ENCODE measurements at regions not wholly inside any gene's neighbourhood (a gene's known extent, or its start where the extent isn't known, plus 50 kb on each side); places are given as distances from the start of the nearest gene placed in this dataset.

GRCh38 chr10:88169037-88169319, 305.6 kb downstream of the PTEN start:
- CTCF ChIA-PET: no interaction called here
- TF ChIP-seq, protein P1, sequence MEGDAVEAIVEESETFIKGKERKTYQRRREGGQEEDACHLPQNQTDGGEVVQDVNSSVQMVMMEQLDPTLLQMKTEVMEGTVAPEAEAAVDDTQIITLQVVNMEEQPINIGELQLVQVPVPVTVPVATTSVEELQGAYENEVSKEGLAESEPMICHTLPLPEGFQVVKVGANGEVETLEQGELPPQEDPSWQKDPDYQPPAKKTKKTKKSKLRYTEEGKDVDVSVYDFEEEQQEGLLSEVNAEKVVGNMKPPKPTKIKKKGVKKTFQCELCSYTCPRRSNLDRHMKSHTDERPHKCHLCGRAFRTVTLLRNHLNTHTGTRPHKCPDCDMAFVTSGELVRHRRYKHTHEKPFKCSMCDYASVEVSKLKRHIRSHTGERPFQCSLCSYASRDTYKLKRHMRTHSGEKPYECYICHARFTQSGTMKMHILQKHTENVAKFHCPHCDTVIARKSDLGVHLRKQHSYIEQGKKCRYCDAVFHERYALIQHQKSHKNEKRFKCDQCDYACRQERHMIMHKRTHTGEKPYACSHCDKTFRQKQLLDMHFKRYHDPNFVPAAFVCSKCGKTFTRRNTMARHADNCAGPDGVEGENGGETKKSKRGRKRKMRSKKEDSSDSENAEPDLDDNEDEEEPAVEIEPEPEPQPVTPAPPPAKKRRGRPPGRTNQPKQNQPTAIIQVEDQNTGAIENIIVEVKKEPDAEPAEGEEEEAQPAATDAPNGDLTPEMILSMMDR (IDR thresholded peaks at IDR 0.05): no peak
- H3K9me3 Mint-ChIP-seq: peaks cover 2% of the 10 kb centered on the region
- ATAC-seq (ENCODE audit: low read depth) (no peak), DNase-seq (no peak)
- intact Hi-C loops (cut with micrococcal nuclease): no loop called here
- H3K27me3 Mint-ChIP-seq: no peaks in the 10 kb centered on the region
- H3K4me1 Mint-ChIP-seq: peaks cover 8% of the 10 kb centered on the region
- no peak overlapping the region for H3K4me3 Mint-ChIP-seq
- no peaks in the 10 kb centered on the region for H3K36me3 Mint-ChIP-seq (ENCODE audit: low read depth)
- no peak overlapping the region for H3K27ac Mint-ChIP-seq
- POLR2A ChIA-PET: no interaction called here

- Mint-ChIP-seq H3K27me3 (no peaks in the 10 kb centered on the region), H3K36me3 (ENCODE audit: low read depth) (peaks cover 7% of the 10 kb centered on the region), H3K27ac (no peak overlapping the region), H3K9me3 (peaks cover 12% of the 10 kb centered on the region), H3K4me3 (no peak overlapping the region), H3K4me1 (peaks cover 8% of the 10 kb centered on the region)
- ATAC-seq (ENCODE audit: low read depth): no peak
- DNase-seq: no peak
- ChIA-PET POLR2A (no interaction called here), CTCF (no interaction called here)
- intact Hi-C loops (cut with micrococcal nuclease): loop anchor here (2.0 kb wide), 1 partner anchor 16 kb away; no protein-coding TSS in a partner anchor
- TF ChIP-seq, protein P1 (IDR thresholded peaks at IDR 0.05): no peak
Observed at GRCh38 chr10:88170628-88171027, 307.2 kb downstream of the PTEN start.

- ChIA-PET POLR2A (no interaction called here), CTCF (no interaction called here)
- Mint-ChIP-seq H3K27ac (no peak overlapping the region), H3K9me3 (peaks cover 15% of the 10 kb centered on the region), H3K27me3 (no peaks in the 10 kb centered on the region), H3K36me3 (ENCODE audit: low read depth) (peaks cover 7% of the 10 kb centered on the region), H3K4me1 (peaks cover 6% of the 10 kb centered on the region), H3K4me3 (no peak overlapping the region)
- intact Hi-C loops (cut with micrococcal nuclease): no loop called here
- ATAC-seq (ENCODE audit: low read depth) (no peak), DNase-seq (no peak)
- TF ChIP-seq, protein P1 (IDR thresholded peaks at IDR 0.05): no peak
Observed at GRCh38 chr10:88172159-88172558, 308.7 kb downstream of the PTEN start.

GRCh38 chr10:88174391-88174790, 311.0 kb downstream of the PTEN start:
- intact Hi-C loops (cut with micrococcal nuclease): no loop called here
- Mint-ChIP-seq H3K4me1 (peaks cover 6% of the 10 kb centered on the region), H3K27ac (no peak overlapping the region), H3K36me3 (ENCODE audit: low read depth) (peaks cover 7% of the 10 kb centered on the region), H3K4me3 (no peak overlapping the region), H3K27me3 (no peaks in the 10 kb centered on the region), H3K9me3 (peaks cover 18% of the 10 kb centered on the region)
- TF ChIP-seq, protein P1 (IDR thresholded peaks at IDR 0.05): no peak
- POLR2A ChIA-PET: no interaction called here
- ATAC-seq (ENCODE audit: low read depth): no peak
- no peak for DNase-seq
- CTCF ChIA-PET: no interaction called here

DNA sequence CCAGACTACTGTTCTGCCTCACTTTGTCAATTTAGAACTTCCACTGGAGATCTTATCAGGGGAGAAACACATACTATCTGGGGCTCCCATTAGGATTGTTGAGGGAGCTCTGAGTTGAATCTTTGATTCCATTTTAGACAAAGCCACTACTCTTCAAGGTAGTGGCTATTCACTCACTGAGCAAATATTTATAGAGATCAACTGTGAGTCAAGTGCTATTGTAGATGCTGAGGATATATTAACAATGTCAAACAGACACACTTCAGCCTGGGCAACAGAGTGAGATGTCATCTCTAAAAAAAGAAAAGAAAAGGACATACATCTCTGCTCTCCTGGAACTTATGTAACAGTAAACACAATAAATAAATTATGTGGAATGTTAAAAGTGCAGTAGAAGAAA, 315.3 kb downstream of the PTEN start:
- intact Hi-C loops (cut with micrococcal nuclease): no loop called here

More for the DNA sequence above, 315.3 kb downstream of the PTEN start:
- peaks cover 18% of the 10 kb centered on the region for H3K9me3 Mint-ChIP-seq
- H3K36me3 Mint-ChIP-seq (ENCODE audit: low read depth): peaks cover 7% of the 10 kb centered on the region
- H3K4me3 Mint-ChIP-seq: no peak overlapping the region
- TF ChIP-seq, protein P1 (IDR thresholded peaks at IDR 0.05): no peak
- ATAC-seq (ENCODE audit: low read depth) (no peak), DNase-seq (no peak)
- H3K4me1 Mint-ChIP-seq: no peaks in the 10 kb centered on the region
- CTCF ChIA-PET: no interaction called here
- H3K27ac Mint-ChIP-seq: no peak overlapping the region
- H3K27me3 Mint-ChIP-seq: no peaks in the 10 kb centered on the region
- POLR2A ChIA-PET: no interaction called here
